Spleen (tissue), 11 donors: ENCODE measurements at regions not wholly inside any gene's neighbourhood (a gene's known extent, or its start where the extent isn't known, plus 50 kb on each side); places are given as distances from the start of the nearest gene placed in this dataset.

ENCODE experiments used
- DNase-seq: peaks from one replicate; pipeline ENCODE4 v3.0.0-alpha.2; 2020
- H3K27ac ChIP-seq, 8 donors: fragments of 200-600 bp; sonication (generic) in 7 of 8; 1 replicate in 4 of 8; 2 replicates in 4 of 8; pipeline versions ENCODE4 v1.5.0 to v1.8.0; 2016 to 2021; ENCODE audit warnings: inconsistent platforms in 4 of 8, mild to moderate bottlenecking in 4 of 8, moderate library complexity in 1 of 8
- H3K27me3 ChIP-seq, 7 donors: fragments of 200-600 bp; sonication (generic) in 6 of 7; replicated peaks in 1 of 7; 1 replicate in 4 of 7; 2 replicates in 3 of 7; pipeline versions ENCODE4 v1.5.0 to v1.8.0; 2016 to 2021; ENCODE audit warnings: inconsistent platforms in 3 of 7, mild to moderate bottlenecking in 1 of 7
- H3K36me3 ChIP-seq, 6 donors: fragments of 200-600 bp; sonication (generic) in 5 of 6; 1 replicate in 4 of 6; 2 replicates in 2 of 6; pipeline versions ENCODE4 v1.5.0 to v1.8.0; 2016 to 2021; ENCODE audit warnings: inconsistent platforms in 2 of 6
- H3K4me1 ChIP-seq, 6 donors: fragments of 200-600 bp; sonication (generic) in 5 of 6; 1 replicate in 3 of 6; 2 replicates in 3 of 6; pipeline versions ENCODE4 v1.5.0 to v1.8.0; 2016 to 2021; ENCODE audit warnings: inconsistent platforms in 3 of 6
- H3K4me3 ChIP-seq, 8 donors: fragments of 200-600 bp; sonication (generic) in 7 of 8; 1 replicate in 4 of 8; 2 replicates in 4 of 8; pipeline versions ENCODE4 v1.5.0 to v1.8.0; 2016 to 2021; ENCODE audit warnings: inconsistent platforms in 4 of 8, mild to moderate bottlenecking in 4 of 8, moderate library complexity in 2 of 8
- H3K9me3 ChIP-seq, 8 donors: fragments of 200-600 bp; sonication (generic) in 7 of 8; 1 replicate in 4 of 8; 2 replicates in 4 of 8; pipeline versions ENCODE4 v1.5.0 to v1.8.0; 2016 to 2021; ENCODE audit warnings: inconsistent platforms in 4 of 8
- POLR2A ChIP-seq, 3 donors: fragments of 450-650 bp; IDR thresholded peaks; one replicate each; pipeline ENCODE4 v1.5.1; 2017; ENCODE audit warnings: antibody characterized with exemption in 3 of 3, mild to moderate bottlenecking in 1 of 3
- POLR2AphosphoS5 ChIP-seq, 3 donors: sonication (generic); formaldehyde crosslinking; IDR thresholded peaks; one replicate each; pipeline ENCODE4 v1.5.1; 2017; ENCODE audit warnings: antibody characterized with exemption in 3 of 3
- WGBS, 5 donors: extraction: QIAGEN DNeasy Blood & Tissue Kit in 3 of 5; methylation state at CpG; one replicate each; pipeline versions ENCODE4 v1.1.5 to v1.1.7; 2013 to 2018; 5-methylcytosine and 5-hydroxymethylcytosine counted together
- intact Hi-C: fragments of 100-400 bp; cut with DNase I; formaldehyde crosslinking; loops from one replicate; pipeline ENCODE4 v1.15.0; 2023; ENCODE audit warnings: low total_unique reads
- TF ChIP-seq, protein P1 (sequence below), 11 experiments: fragments of 200-600 bp in 7 of 11; fragments of 450-650 bp in 4 of 11; sonication (generic) in 4 of 11; IDR thresholded peaks in 8 of 11; conservative IDR thresholded peaks in 3 of 11; 1 replicate in 7 of 11; 2 replicates in 4 of 11; pipeline versions ENCODE4 v1.4.0 to v1.8.0; 2016 to 2021; ENCODE audit warnings: antibody characterized with exemption in 11 of 11, inconsistent platforms in 4 of 11, mild to moderate bottlenecking in 1 of 11
- donor health status: healthy with polysubstance abuse.
- donor health status: DM: no; HTN: no; CAD: no; lungs with moderate emphysema.
- donor health status: DM: no; HTN: no; CAD: no.
- donor health status: Bipolar disorder and iron deficiency.
- donor health status: healthy.
- donor health status: DM: no; HTN: no; CAD: no.
- donor health status: DM: yes; HTN: yes; CAD: no.

- Histone ChIP-seq H3K9me3 (no peaks in the 10 kb centered on the region), H3K4me1 (peaks cover 0 to 16% (median 0%) of the 10 kb centered on the region in 6 donors), H3K36me3 (no peaks in the 10 kb centered on the region), H3K27ac (peak overlapping the region in 2 of 8 donors; percentile 4 to 34), H3K4me3 (no peak overlapping the region), H3K27me3 (no peaks in the 10 kb centered on the region)
- TF ChIP-seq POLR2A (IDR thresholded peaks at IDR 0.05): no peak
- intact Hi-C loops: no loop called here
- no peak for DNase-seq
- WGBS, 5 donors: 50 to 68% (median 61%) methylated on average over 6 of the region's 6 CpGs
These were observed 166.1 kb upstream of the ZNF521 start for GRCh38 chr18:25517881-25518715.

- no peak overlapping the region for H3K27ac ChIP-seq
- no peaks in the 10 kb centered on the region for H3K27me3 ChIP-seq
- H3K4me1 ChIP-seq: peaks cover 0 to 16% (median 0%) of the 10 kb centered on the region in 6 donors
- no peak overlapping the region for H3K4me3 ChIP-seq
- DNase-seq: no peak
- H3K9me3 ChIP-seq: peaks cover 0 to 3% (median 0%) of the 10 kb centered on the region in 8 donors
- WGBS, 5 donors: 83 to 93% (median 87%) methylated on average over 7 of the region's 7 CpGs
- H3K36me3 ChIP-seq: no peaks in the 10 kb centered on the region
- TF ChIP-seq POLR2A (IDR thresholded peaks at IDR 0.05) (no peak), POLR2AphosphoS5 (IDR thresholded peaks at IDR 0.05) (no peak)
- TF ChIP-seq, protein P1, sequence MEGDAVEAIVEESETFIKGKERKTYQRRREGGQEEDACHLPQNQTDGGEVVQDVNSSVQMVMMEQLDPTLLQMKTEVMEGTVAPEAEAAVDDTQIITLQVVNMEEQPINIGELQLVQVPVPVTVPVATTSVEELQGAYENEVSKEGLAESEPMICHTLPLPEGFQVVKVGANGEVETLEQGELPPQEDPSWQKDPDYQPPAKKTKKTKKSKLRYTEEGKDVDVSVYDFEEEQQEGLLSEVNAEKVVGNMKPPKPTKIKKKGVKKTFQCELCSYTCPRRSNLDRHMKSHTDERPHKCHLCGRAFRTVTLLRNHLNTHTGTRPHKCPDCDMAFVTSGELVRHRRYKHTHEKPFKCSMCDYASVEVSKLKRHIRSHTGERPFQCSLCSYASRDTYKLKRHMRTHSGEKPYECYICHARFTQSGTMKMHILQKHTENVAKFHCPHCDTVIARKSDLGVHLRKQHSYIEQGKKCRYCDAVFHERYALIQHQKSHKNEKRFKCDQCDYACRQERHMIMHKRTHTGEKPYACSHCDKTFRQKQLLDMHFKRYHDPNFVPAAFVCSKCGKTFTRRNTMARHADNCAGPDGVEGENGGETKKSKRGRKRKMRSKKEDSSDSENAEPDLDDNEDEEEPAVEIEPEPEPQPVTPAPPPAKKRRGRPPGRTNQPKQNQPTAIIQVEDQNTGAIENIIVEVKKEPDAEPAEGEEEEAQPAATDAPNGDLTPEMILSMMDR (IDR thresholded peaks at IDR 0.05 in 8 of 11, conservative IDR thresholded peaks at IDR 0.05 in 3 of 11): no peak
- intact Hi-C loops: no loop called here
These were observed 165.0 kb upstream of the ZNF521 start for GRCh38 chr18:25516747-25517498.

DNA sequence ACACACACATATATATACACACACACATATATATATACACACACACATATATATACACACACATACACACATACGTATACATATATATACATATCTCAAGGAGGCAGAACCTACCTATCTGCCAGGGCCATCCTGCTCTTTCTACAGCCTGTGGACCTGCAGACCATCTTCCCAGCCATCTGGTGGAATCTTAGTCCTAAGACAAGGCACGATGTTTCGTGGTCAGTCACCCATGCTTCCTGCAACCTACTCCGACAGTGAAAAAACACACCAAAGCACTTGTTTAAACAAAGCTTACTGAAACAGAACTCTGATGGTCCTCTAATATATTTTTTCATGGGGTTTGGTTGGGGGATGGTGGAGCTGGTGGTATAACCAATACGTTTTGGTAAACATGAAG is 164.2 kb upstream of the ZNF521 start:
- no peak overlapping the region for H3K4me3 ChIP-seq
- 52 to 62% (median 55%) methylated on average over 5 of the region's 5 CpGs for WGBS, 5 donors
- H3K27ac ChIP-seq: no peak overlapping the region
- H3K4me1 ChIP-seq: peaks cover 0 to 16% (median 0%) of the 10 kb centered on the region in 6 donors
- peaks cover 0 to 3% (median 0%) of the 10 kb centered on the region in 8 donors for H3K9me3 ChIP-seq
- no peaks in the 10 kb centered on the region for H3K36me3 ChIP-seq
- no peak for DNase-seq
- intact Hi-C loops: no loop called here
- no peaks in the 10 kb centered on the region for H3K27me3 ChIP-seq
- TF ChIP-seq POLR2AphosphoS5 (IDR thresholded peaks at IDR 0.05) (no peak), POLR2A (IDR thresholded peaks at IDR 0.05) (no peak)
- TF ChIP-seq, protein P1 (IDR thresholded peaks at IDR 0.05 in 8 of 11, conservative IDR thresholded peaks at IDR 0.05 in 3 of 11): no peak

GRCh38 chr18:25510096-25510495 is 158.1 kb upstream of the ZNF521 start:
- no peak for TF ChIP-seq POLR2AphosphoS5 (IDR thresholded peaks at IDR 0.05)
- TF ChIP-seq POLR2A (IDR thresholded peaks at IDR 0.05): no peak
- TF ChIP-seq, protein P1 (IDR thresholded peaks at IDR 0.05 in 8 of 11, conservative IDR thresholded peaks at IDR 0.05 in 3 of 11): no peak
- Histone ChIP-seq H3K36me3 (no peaks in the 10 kb centered on the region), H3K27ac (no peak overlapping the region), H3K4me1 (no peaks in the 10 kb centered on the region), H3K27me3 (no peaks in the 10 kb centered on the region), H3K4me3 (no peak overlapping the region), H3K9me3 (peaks cover 0 to 3% (median 0%) of the 10 kb centered on the region in 8 donors)
- no peak for DNase-seq
- intact Hi-C loops: no loop called here
- 58 to 76% (median 69%) methylated on average over 2 of the region's 2 CpGs for WGBS, 5 donors
